SK-N-SH treated with all-trans-retinoic acid at 6 μM for 48 hours (cell line): ENCODE measurements at regions not wholly inside any gene's neighbourhood (a gene's known extent, or its start where the extent isn't known, plus 50 kb on each side); places are given as distances from the start of the nearest gene placed in this dataset.

ENCODE experiments used
- ATAC-seq: fragments of 200-7000 bp; cut with Tn5 transposase; 3 replicates; pipeline ENCODE4 v1.9.1; 2020; ENCODE audit warnings: mild to moderate bottlenecking, moderate library complexity
- CSDC2 ChIP-seq: fragments of 250-450 bp; sonication (Bioruptor Pico); IDR thresholded peaks from 2 replicates; pipeline ENCODE4 v1.5.0; 2020; ENCODE audit warnings: mild to moderate bottlenecking, moderate library complexity
- ESRRG ChIP-seq: fragments of 250-450 bp; sonication (Bioruptor Pico); IDR thresholded peaks from 2 replicates; pipeline ENCODE4 v1.6.1; 2021; ENCODE audit warnings: mild to moderate bottlenecking
- GLIS3 ChIP-seq: fragments of 250-450 bp; sonication (Bioruptor Pico); IDR thresholded peaks from 2 replicates; pipeline ENCODE4 v1.5.0; 2020; ENCODE audit warnings: mild to moderate bottlenecking, moderate library complexity
- ISL1 ChIP-seq: fragments of 250-450 bp; sonication (Bioruptor Pico); IDR thresholded peaks from 2 replicates; pipeline ENCODE4 v2.1.2; 2022; ENCODE audit warnings: mild to moderate bottlenecking, moderate library complexity
- OSR1 ChIP-seq: fragments of 250-450 bp; sonication (Bioruptor Pico); IDR thresholded peaks from 2 replicates; pipeline ENCODE4 v1.8.0; 2022; ENCODE audit warnings: moderate library complexity, mild to moderate bottlenecking, inconsistent platforms
- PPARA ChIP-seq: fragments of 250-450 bp; sonication (Bioruptor Pico); IDR thresholded peaks from 2 replicates; pipeline ENCODE4 v1.5.0; 2020; ENCODE audit warnings: mild to moderate bottlenecking, borderline replicate concordance
- RARB ChIP-seq: fragments of 250-450 bp; sonication (Bioruptor Pico); IDR thresholded peaks from 2 replicates; pipeline ENCODE4 v1.8.0; 2021; ENCODE audit warnings: mild to moderate bottlenecking, moderate library complexity
- SNAI2 ChIP-seq: fragments of 250-450 bp; sonication (Bioruptor Pico); IDR thresholded peaks from 2 replicates; pipeline ENCODE4 v1.5.0; 2020; ENCODE audit warnings: mild to moderate bottlenecking, moderate library complexity
- TCF4 ChIP-seq: fragments of 250-450 bp; sonication (Bioruptor Pico); IDR thresholded peaks from 2 replicates; pipeline ENCODE4 v1.8.0; 2021; ENCODE audit warnings: mild to moderate bottlenecking, moderate library complexity, borderline replicate concordance
- ZC3H10 ChIP-seq: fragments of 250-450 bp; sonication (Bioruptor Pico); IDR thresholded peaks from 2 replicates; pipeline ENCODE4 v1.5.1; 2021; ENCODE audit warnings: mild to moderate bottlenecking, moderate library complexity
- ZFP3 ChIP-seq: fragments of 250-450 bp; sonication (Bioruptor Pico); IDR thresholded peaks from 2 replicates; pipeline ENCODE4 v1.5.0; 2020; ENCODE audit warnings: mild to moderate bottlenecking, moderate library complexity
- ZNF565 ChIP-seq: fragments of 450-650 bp; formaldehyde crosslinking; conservative IDR thresholded peaks from 2 replicates; pipeline ENCODE4 v1.5.0; 2020; ENCODE audit warnings: low read depth, mild to moderate bottlenecking, moderate library complexity
- ZNF8 ChIP-seq: fragments of 450-650 bp; formaldehyde crosslinking; IDR thresholded peaks from 2 replicates; pipeline ENCODE4 v1.5.0; 2020; ENCODE audit warnings: mild to moderate bottlenecking, moderate library complexity
- TF ChIP-seq, protein P1 (sequence below): fragments of 250-450 bp; sonication (Bioruptor Pico); IDR thresholded peaks from 2 replicates; pipeline ENCODE4 v1.5.0; 2020; ENCODE audit warnings: mild to moderate bottlenecking, moderate library complexity
- TF ChIP-seq, protein P2 (sequence below): fragments of 250-450 bp; sonication (Bioruptor Pico); IDR thresholded peaks from 2 replicates; pipeline ENCODE4 v1.5.1; 2021; ENCODE audit warnings: mild to moderate bottlenecking, moderate library complexity
- TF ChIP-seq, protein P3 (sequence below): fragments of 250-450 bp; sonication (Bioruptor Pico); IDR thresholded peaks from 2 replicates; pipeline ENCODE4 v1.5.1; 2020; ENCODE audit warnings: low read depth, mild to moderate bottlenecking, moderate library complexity
- TF ChIP-seq, protein P4 (sequence below): fragments of 250-450 bp; sonication (Bioruptor Pico); IDR thresholded peaks from 2 replicates; pipeline ENCODE4 v1.8.0; 2021; ENCODE audit warnings: low read depth, mild to moderate bottlenecking, moderate library complexity, borderline replicate concordance
- TF ChIP-seq, protein P5 (sequence below): fragments of 250-450 bp; sonication (Bioruptor Pico); IDR thresholded peaks from 2 replicates; pipeline ENCODE4 v1.8.0; 2020; ENCODE audit warnings: mild to moderate bottlenecking, moderate library complexity, borderline replicate concordance

DNA sequence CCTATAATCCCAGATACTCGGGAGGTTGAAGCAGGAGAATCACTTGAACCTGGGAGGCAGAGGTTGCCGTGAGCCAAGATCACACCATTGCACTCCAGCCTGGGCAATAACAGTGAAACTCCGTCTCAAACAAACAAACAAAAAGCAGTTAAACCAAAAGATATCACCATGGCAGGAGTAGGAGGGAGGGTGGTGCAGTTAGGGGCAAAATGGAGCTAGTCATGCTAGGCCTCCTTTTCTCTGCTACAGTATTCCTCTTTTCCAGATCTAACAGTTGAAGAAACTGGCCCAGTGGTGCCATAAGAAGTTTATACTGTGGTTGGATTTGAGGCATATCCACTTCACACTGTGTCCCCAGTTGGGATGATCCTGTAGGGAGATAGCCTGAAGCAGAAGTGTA lies 261.6 kb downstream of the SKIDA1 start (continued):
- TF ChIP-seq, protein P1, sequence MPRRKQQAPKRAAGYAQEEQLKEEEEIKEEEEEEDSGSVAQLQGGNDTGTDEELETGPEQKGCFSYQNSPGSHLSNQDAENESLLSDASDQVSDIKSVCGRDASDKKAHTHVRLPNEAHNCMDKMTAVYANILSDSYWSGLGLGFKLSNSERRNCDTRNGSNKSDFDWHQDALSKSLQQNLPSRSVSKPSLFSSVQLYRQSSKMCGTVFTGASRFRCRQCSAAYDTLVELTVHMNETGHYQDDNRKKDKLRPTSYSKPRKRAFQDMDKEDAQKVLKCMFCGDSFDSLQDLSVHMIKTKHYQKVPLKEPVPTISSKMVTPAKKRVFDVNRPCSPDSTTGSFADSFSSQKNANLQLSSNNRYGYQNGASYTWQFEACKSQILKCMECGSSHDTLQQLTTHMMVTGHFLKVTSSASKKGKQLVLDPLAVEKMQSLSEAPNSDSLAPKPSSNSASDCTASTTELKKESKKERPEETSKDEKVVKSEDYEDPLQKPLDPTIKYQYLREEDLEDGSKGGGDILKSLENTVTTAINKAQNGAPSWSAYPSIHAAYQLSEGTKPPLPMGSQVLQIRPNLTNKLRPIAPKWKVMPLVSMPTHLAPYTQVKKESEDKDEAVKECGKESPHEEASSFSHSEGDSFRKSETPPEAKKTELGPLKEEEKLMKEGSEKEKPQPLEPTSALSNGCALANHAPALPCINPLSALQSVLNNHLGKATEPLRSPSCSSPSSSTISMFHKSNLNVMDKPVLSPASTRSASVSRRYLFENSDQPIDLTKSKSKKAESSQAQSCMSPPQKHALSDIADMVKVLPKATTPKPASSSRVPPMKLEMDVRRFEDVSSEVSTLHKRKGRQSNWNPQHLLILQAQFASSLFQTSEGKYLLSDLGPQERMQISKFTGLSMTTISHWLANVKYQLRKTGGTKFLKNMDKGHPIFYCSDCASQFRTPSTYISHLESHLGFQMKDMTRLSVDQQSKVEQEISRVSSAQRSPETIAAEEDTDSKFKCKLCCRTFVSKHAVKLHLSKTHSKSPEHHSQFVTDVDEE (CRISPR knock-in tag) = no peak
- TF ChIP-seq, all 23 proteins: peak for 0

DNA sequence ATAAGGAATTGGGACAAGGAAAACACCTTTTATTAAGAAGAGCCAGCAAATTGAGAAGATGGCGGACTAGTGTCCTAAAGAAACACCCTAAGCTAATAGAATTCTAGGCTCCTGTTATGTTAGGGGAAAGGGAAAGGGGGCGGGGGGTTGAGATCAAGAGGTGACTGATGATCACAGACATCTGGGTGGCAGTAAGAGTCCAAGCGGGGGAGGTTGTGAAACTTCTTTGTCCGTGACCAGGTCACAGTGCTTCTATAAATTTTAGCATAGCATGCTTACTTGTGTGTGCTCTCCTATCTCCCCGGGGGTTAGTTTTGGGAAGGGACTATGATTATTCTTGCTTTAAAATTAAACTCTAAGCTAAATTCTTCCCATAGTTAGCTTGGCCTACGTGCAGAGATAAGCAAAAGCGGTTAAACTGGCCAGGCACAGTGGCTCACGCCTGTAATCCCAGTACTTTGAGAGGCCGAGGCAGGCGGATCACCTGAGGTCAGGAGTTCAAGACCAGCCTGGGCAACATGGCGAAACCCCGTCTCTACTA lies 262.1 kb downstream of the SKIDA1 start:
- TF ChIP-seq ZNF8 (no peak), ZC3H10 (CRISPR knock-in tag) (no peak), TCF4 (CRISPR knock-in tag) (no peak), ESRRG (CRISPR knock-in tag) (no peak)
- TF ChIP-seq, protein P2, sequence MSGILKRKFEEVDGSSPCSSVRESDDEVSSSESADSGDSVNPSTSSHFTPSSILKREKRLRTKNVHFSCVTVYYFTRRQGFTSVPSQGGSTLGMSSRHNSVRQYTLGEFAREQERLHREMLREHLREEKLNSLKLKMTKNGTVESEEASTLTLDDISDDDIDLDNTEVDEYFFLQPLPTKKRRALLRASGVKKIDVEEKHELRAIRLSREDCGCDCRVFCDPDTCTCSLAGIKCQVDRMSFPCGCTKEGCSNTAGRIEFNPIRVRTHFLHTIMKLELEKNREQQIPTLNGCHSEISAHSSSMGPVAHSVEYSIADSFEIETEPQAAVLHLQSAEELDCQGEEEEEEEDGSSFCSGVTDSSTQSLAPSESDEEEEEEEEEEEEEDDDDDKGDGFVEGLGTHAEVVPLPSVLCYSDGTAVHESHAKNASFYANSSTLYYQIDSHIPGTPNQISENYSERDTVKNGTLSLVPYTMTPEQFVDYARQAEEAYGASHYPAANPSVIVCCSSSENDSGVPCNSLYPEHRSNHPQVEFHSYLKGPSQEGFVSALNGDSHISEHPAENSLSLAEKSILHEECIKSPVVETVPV = no peak
- TF ChIP-seq, protein P3, sequence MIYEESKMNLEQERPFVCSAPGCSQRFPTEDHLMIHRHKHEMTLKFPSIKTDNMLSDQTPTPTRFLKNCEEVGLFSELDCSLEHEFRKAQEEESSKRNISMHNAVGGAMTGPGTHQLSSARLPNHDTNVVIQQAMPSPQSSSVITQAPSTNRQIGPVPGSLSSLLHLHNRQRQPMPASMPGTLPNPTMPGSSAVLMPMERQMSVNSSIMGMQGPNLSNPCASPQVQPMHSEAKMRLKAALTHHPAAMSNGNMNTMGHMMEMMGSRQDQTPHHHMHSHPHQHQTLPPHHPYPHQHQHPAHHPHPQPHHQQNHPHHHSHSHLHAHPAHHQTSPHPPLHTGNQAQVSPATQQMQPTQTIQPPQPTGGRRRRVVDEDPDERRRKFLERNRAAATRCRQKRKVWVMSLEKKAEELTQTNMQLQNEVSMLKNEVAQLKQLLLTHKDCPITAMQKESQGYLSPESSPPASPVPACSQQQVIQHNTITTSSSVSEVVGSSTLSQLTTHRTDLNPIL (CRISPR knock-in tag) = no peak
- TF ChIP-seq, protein P1 (CRISPR knock-in tag) = no peak
- ATAC-seq = no peak

DNA sequence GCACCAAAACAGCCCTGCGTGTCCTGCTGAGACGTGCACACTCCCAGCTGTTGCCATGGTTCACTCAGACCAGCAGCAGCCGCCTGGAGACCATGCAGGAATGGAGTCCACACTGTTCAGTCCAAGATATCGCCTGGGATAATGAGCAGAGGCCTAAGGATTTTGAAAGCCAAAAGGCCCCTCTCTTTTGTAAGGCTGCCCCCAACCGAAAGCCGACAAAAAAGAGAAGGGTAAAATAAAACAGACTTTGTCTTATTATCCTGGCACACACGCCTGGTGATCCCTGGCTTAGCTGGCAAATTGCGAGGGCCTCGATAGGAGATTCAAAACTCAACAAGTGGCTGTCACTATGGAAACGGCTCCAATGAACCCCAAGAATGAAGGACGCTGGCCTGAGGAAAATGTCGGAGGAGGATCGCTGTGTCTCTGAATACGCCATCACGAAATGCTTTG lies 263.6 kb downstream of the SKIDA1 start:
- TF ChIP-seq GLIS3 (CRISPR knock-in tag) (no peak), ISL1 (CRISPR knock-in tag) (no peak), ESRRG (CRISPR knock-in tag) (no peak), RARB (CRISPR knock-in tag) (no peak), ZFP3 (CRISPR knock-in tag) (no peak), SNAI2 (CRISPR knock-in tag) (no peak), PPARA (CRISPR knock-in tag) (no peak), CSDC2 (CRISPR knock-in tag) (no peak), ZNF565 (CRISPR knock-in tag) (no peak), OSR1 (CRISPR knock-in tag) (no peak)
- TF ChIP-seq, protein P4, sequence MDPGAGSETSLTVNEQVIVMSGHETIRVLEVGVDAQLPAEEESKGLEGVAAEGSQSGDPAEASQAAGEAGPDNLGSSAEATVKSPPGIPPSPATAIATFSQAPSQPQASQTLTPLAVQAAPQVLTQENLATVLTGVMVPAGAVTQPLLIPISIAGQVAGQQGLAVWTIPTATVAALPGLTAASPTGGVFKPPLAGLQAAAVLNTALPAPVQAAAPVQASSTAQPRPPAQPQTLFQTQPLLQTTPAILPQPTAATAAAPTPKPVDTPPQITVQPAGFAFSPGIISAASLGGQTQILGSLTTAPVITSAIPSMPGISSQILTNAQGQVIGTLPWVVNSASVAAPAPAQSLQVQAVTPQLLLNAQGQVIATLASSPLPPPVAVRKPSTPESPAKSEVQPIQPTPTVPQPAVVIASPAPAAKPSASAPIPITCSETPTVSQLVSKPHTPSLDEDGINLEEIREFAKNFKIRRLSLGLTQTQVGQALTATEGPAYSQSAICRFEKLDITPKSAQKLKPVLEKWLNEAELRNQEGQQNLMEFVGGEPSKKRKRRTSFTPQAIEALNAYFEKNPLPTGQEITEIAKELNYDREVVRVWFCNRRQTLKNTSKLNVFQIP (CRISPR knock-in tag) = no peak
- TF ChIP-seq, protein P1 (CRISPR knock-in tag) = no peak
- TF ChIP-seq, protein P5, sequence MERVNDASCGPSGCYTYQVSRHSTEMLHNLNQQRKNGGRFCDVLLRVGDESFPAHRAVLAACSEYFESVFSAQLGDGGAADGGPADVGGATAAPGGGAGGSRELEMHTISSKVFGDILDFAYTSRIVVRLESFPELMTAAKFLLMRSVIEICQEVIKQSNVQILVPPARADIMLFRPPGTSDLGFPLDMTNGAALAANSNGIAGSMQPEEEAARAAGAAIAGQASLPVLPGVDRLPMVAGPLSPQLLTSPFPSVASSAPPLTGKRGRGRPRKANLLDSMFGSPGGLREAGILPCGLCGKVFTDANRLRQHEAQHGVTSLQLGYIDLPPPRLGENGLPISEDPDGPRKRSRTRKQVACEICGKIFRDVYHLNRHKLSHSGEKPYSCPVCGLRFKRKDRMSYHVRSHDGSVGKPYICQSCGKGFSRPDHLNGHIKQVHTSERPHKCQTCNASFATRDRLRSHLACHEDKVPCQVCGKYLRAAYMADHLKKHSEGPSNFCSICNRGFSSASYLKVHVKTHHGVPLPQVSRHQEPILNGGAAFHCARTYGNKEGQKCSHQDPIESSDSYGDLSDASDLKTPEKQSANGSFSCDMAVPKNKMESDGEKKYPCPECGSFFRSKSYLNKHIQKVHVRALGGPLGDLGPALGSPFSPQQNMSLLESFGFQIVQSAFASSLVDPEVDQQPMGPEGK (CRISPR knock-in tag) = no peak
- TF ChIP-seq, all 23 proteins: peak for 0
- no peak for ATAC-seq
